ENCODE measurements at regions not wholly inside any gene's neighbourhood (a gene's known extent, or its start where the extent isn't known, plus 50 kb on each side); places are given as distances from the start of the nearest gene placed in this dataset.

DNA sequence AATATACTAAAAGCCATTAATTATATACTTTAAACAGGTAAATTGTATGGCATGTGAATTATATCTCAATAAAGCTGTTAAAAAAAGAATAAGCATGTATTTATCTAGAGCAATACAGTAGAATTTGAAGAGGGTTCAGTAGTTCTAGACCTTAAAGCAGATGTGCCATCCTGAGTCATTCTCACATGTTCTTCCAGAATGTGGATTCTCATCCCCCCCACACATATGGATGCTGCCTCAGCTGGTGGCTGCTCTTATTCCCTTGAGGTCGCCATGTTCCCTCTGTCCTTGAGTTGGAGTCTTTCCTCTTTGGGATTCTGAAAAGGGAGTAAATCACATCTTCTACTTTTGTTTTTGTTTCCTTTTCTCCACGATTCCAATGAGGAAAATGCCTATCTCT lies 321.3 kb downstream of the AEBP2 start:
- Histone ChIP-seq H3K4me1 (ENCODE audit: control insufficient read depth, insufficient read depth, low read length) (peaks cover 4% of the 10 kb centered on the region; the same call in 1 of the 2 replicates), H4K5ac (ENCODE audit: low read depth, low read length) (no peak overlapping the region), H3K4me3 (ENCODE audit: insufficient read depth, low read depth, low read length) (no peak overlapping the region), H3K14ac (replicated peaks; ENCODE audit: low read depth, low read length) (no peak overlapping the region), H3K27ac (ENCODE audit: insufficient read depth, low read length) (no peak overlapping the region), H3K4ac (ENCODE audit: low read depth, low read length) (no peak overlapping the region), H2BK5ac (ENCODE audit: low read depth, low read length, poor library complexity, severe bottlenecking) (no peak overlapping the region), H3K56ac (ENCODE audit: extremely low read depth, insufficient read depth, low read length) (no peak overlapping the region), H3K23ac (ENCODE audit: low read depth, low read length) (no peak overlapping the region), H2AK9ac (replicated peaks; ENCODE audit: low read depth, low read length, poor library complexity) (no peak overlapping the region), H2BK20ac (ENCODE audit: low read depth, low read length) (no peak overlapping the region), H3K4me2 (ENCODE audit: low read depth, low read length) (no peak overlapping the region), H4K91ac (ENCODE audit: insufficient read depth, low read depth, low read length) (peak overlapping the region; percentile 45; the same call in 1 of the 2 replicates), H2AFZ (replicated peaks; ENCODE audit: low read length, poor library complexity) (no peak overlapping the region), H3K9ac (ENCODE audit: low read depth, low read length) (no peak overlapping the region), H3K27me3 (ENCODE audit: control insufficient read depth, insufficient read depth, low read length) (no peaks in the 10 kb centered on the region), H2BK15ac (ENCODE audit: low read depth, low read length) (no peak overlapping the region; the same call in 2 of the 3 replicates), H4K20me1 (ENCODE audit: insufficient read depth, low read length) (no peaks in the 10 kb centered on the region), H2AK5ac (ENCODE audit: low read depth, low read length) (peak overlapping the region; percentile 3; the same call in 1 of the 2 replicates), H3K9me3 (ENCODE audit: control insufficient read depth, insufficient read depth, low read length) (no peaks in the 10 kb centered on the region), H3K9me1 (ENCODE audit: insufficient read depth, low read length) (peaks cover 2% of the 10 kb centered on the region; the same call in 1 of the 2 replicates), H2BK120ac (ENCODE audit: low read depth, low read length) (0 out of 2 replicates have a peak overlapping the region, but pooled peaks have one; percentile 33), H3K18ac (ENCODE audit: low read depth, low read length) (peak overlapping the region; percentile 36; the same call in 1 of the 2 replicates), H3K36me3 (ENCODE audit: control insufficient read depth, insufficient read depth, low read length) (no peaks in the 10 kb centered on the region), H4K8ac (ENCODE audit: low read depth in 2 of 2, low read length in 2 of 2) (no peak overlapping the region), H3K79me1 (ENCODE audit: low read depth in 1 of 2, low read length in 2 of 2) (no peaks in the 10 kb centered on the region)
- TF ChIP-seq RAD21 (IDR thresholded peaks at IDR 0.05; ENCODE audit: low read length) (no peak), USF2 (IDR thresholded peaks at IDR 0.05; ENCODE audit: low read depth, low read length) (no peak), RCOR1 (IDR thresholded peaks at IDR 0.05; ENCODE audit: insufficient replicate concordance, low read length) (no peak)
- CTCF ChIA-PET: no interaction called here
- no TSS peak for BruUV-seq (replicated peaks)
- dilution Hi-C loops (cut with HindIII; ENCODE audit: low sequenced_read_pairs, unreplicated experiment) (no loop called here), in situ Hi-C loops (cut with MboI; ENCODE audit: low sequenced_read_pairs) (loop anchor here (25.0 kb wide), 1 partner anchor 227 kb away; no protein-coding TSS in a partner anchor), intact Hi-C loops (cut with micrococcal nuclease) (no loop called here)
- ATAC-seq (ENCODE audit: low read depth) (no peak), DNase-seq (no peak)
- no CpG with 5 or more reads among the region's 2 CpGs for WGBS, 2 experiments (ENCODE audit: extremely low coverage in 2 of 2, insufficient read length in 1 of 2)
- POLR2A ChIA-PET (ENCODE audit: unreplicated experiment): no interaction called here
